BLaER1 (cell line): ENCODE measurements at regions not wholly inside any gene's neighbourhood (a gene's known extent, or its start where the extent isn't known, plus 50 kb on each side); places are given as distances from the start of the nearest gene placed in this dataset.
"Not testable (repeated sequence)": the region's sequence is repeated elsewhere in the genome, so short reads cannot be mapped to it uniquely, and the experiment has no call there.

Experiments
- H3K27ac ChIP-seq: shearing (Covaris generic); formaldehyde crosslinking; 2 replicates; pipeline ENCODE4 v1.8.1; 2022
- H3K27me3 ChIP-seq: shearing (Covaris generic); formaldehyde crosslinking; 2 replicates; pipeline ENCODE4 v1.8.1; 2022
- H3K36me3 ChIP-seq: shearing (Covaris generic); formaldehyde crosslinking; 2 replicates; pipeline ENCODE4 v1.8.1; 2022
- H3K4me1 ChIP-seq: shearing (Covaris generic); formaldehyde crosslinking; 2 replicates; pipeline ENCODE4 v1.8.1; 2022
- H3K4me2 ChIP-seq: shearing (Covaris generic); formaldehyde crosslinking; 2 replicates; pipeline ENCODE4 v1.8.1; 2022
- H3K4me3 ChIP-seq: shearing (Covaris generic); formaldehyde crosslinking; 2 replicates; pipeline ENCODE4 v1.8.1; 2022
- H3K9ac ChIP-seq: shearing (Covaris generic); formaldehyde crosslinking; 2 replicates; pipeline ENCODE4 v1.8.1; 2022
- H3K9me3 ChIP-seq: shearing (Covaris generic); formaldehyde crosslinking; 2 replicates; pipeline ENCODE4 v1.8.1; 2022
- H4K20me1 ChIP-seq: shearing (Covaris generic); formaldehyde crosslinking; 2 replicates; pipeline ENCODE4 v1.8.1; 2022
- Cebpa-rat ChIP-seq: shearing (Covaris generic); IDR thresholded peaks from 2 replicates; pipeline ENCODE4 v1.8.1; 2022

DNA sequence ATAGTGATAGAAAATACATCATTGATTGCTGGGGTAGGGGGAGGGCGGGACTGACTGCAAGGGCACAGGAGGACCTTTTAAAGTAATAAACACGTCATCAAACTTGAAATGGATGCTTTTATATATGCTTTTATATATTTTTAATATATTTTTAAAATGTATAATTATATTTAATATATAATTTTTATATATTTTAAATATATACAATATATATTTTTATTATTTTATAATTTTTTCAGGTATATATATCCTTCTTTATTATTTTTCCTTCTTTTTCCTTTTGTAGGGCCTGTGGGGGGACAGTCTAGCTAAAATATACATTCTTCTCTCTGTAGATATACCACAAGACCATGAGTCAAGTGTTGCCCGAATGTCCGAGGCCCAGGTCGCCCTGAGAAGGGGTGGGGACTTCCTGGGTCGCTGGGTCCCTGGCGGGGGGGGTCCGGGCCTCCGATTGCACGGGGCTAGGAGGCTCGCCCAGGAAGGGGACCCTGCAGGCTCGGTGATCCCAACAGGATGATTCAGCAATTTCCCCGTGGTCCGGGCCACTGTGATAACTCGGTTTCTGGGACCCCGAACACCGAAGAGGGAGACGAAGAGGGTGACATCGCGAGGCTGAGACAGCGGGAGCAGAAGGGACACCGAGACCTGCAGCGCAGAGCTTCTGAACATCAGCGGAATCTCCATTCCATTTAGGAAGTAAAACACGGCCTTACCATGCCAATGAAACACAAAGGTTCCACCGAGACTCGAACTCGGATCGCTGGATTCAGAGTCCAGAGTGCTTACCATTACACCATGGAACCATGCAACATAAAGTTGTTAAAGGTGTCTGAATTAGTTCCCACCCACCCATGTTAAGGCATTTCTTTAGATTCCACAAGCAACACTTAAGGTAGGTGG, 112.5 kb upstream of the NBPF11 start:
- H3K4me3 ChIP-seq = no peak overlapping the region
- H3K36me3 ChIP-seq = no peaks in the 10 kb centered on the region
- H4K20me1 ChIP-seq = no peaks in the 10 kb centered on the region
- H3K4me2 ChIP-seq = no peak overlapping the region
- no peaks in the 10 kb centered on the region for H3K4me1 ChIP-seq
- H3K9ac ChIP-seq = no peak overlapping the region
- TF ChIP-seq Cebpa-rat = no peak
- H3K27me3 ChIP-seq = peaks cover 17% of the 10 kb centered on the region
- no peak overlapping the region for H3K27ac ChIP-seq
- peaks cover 19% of the 10 kb centered on the region for H3K9me3 ChIP-seq

GRCh38 chr1:148263906-148264255, 111.8 kb upstream of the NBPF11 start:
- Histone ChIP-seq H3K4me1 (no peaks in the 10 kb centered on the region), H3K9me3 (peaks cover 19% of the 10 kb centered on the region), H3K4me2 (no peak overlapping the region), H3K9ac (no peak overlapping the region), H3K27me3 (peaks cover 17% of the 10 kb centered on the region), H4K20me1 (no peaks in the 10 kb centered on the region), H3K4me3 (no peak overlapping the region), H3K27ac (no peak overlapping the region), H3K36me3 (no peaks in the 10 kb centered on the region)
- TF ChIP-seq Cebpa-rat = no peak

DNA sequence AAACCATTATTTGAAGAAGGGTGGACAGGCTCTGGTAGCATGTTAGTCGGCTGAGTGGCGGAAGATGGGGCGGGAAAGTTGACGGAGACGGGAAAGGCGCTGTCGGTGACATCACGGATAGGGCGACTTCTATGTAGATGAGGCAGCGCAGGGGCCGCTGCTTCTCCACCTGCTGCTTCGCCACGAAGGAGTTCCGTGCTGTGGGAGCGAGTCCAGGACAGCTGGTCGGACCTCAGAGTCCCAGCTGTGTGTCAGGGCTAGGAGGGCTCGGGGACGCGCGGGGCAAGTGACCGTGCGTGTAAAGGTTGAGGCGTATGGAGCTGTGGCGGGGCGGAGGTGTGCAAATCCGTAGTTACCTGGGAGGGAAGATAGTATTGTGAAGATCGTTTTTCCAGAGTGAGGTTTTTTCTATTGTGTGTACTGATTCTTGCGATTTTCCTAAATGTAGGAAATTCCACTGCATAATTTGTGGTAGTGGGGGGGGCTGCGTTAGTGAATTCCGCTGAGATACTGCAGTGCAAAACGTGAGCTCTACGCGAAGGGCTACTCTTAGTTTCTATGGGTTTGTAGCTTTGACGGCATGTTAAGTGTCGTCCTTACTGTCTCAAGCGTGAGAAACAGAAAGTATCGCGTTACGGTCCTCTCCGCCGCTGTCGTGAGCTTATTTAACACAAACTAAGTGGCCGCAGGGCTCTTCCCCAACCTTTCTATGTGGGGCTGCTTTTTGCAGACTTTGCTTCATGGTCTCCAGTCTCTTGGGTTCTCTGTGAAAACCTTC, 111.2 kb upstream of the NBPF11 start:
- no peak overlapping the region for H3K4me2 ChIP-seq
- no peak overlapping the region for H3K4me3 ChIP-seq
- no peak overlapping the region for H3K27ac ChIP-seq
- H3K27me3 ChIP-seq = peaks cover 17% of the 10 kb centered on the region
- no peaks in the 10 kb centered on the region for H3K36me3 ChIP-seq
- H3K4me1 ChIP-seq = no peaks in the 10 kb centered on the region
- TF ChIP-seq Cebpa-rat = no peak
- H3K9ac ChIP-seq = no peak overlapping the region
- H3K9me3 ChIP-seq = peaks cover 19% of the 10 kb centered on the region
- H4K20me1 ChIP-seq = no peaks in the 10 kb centered on the region

GRCh38 chr1:148261684-148262083, 109.6 kb upstream of the NBPF11 start:
- H3K4me2 ChIP-seq, H3K27ac ChIP-seq, H4K20me1 ChIP-seq, H3K9ac ChIP-seq, H3K4me3 ChIP-seq, H3K36me3 ChIP-seq, H3K4me1 ChIP-seq: not testable (repeated sequence)
- Histone ChIP-seq H3K9me3 (peaks cover 19% of the 10 kb centered on the region), H3K27me3 (peaks cover 17% of the 10 kb centered on the region)

- not testable (repeated sequence) for H3K36me3 ChIP-seq, H3K9me3 ChIP-seq, H3K27ac ChIP-seq, H3K4me2 ChIP-seq, H3K9ac ChIP-seq, H3K4me1 ChIP-seq, H3K4me3 ChIP-seq, H4K20me1 ChIP-seq, H3K27me3 ChIP-seq
Observed at GRCh38 chr1:148257886-148258285, 105.8 kb upstream of the NBPF11 start.

GRCh38 chr1:148254611-148255429, 102.7 kb upstream of the NBPF11 start:
- not testable (repeated sequence) for H3K9me3 ChIP-seq, H3K4me2 ChIP-seq

GRCh38 chr1:148253808-148254207, 101.7 kb upstream of the NBPF11 start:
- not testable (repeated sequence) for H3K27me3 ChIP-seq, H3K27ac ChIP-seq, H3K4me1 ChIP-seq, H3K4me2 ChIP-seq, H3K4me3 ChIP-seq, H3K9ac ChIP-seq, H4K20me1 ChIP-seq, H3K9me3 ChIP-seq, H3K36me3 ChIP-seq

More at GRCh38 chr1:148254611-148255429, 102.7 kb upstream of the NBPF11 start:
- not testable (repeated sequence) for H3K4me1 ChIP-seq, H3K27me3 ChIP-seq, H3K27ac ChIP-seq, H3K9ac ChIP-seq, H3K4me3 ChIP-seq, H4K20me1 ChIP-seq, H3K36me3 ChIP-seq

DNA sequence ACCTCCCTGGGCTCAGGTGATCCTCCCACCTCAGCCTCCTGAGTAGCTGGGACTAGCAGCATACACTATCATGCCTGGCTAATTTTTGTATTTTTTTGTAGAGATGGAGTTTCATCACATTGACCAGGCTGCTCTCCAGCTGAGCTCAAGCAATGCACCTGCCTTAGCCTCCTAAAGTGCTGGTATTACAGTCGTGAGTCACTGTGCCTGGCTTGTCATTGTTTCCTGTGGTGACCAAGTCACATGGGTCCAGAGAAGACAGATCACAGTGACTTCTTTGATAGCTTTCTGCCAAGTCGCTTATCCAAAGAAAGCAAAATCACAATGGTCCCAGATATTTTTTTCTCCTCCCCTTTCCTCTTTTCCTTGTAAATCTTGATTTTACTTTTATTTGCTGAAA, 96.7 kb upstream of the NBPF11 start:
- not testable (repeated sequence) for H3K27me3 ChIP-seq, H4K20me1 ChIP-seq, H3K27ac ChIP-seq, H3K9ac ChIP-seq, H3K4me2 ChIP-seq, H3K4me3 ChIP-seq, H3K9me3 ChIP-seq, H3K36me3 ChIP-seq, H3K4me1 ChIP-seq

DNA sequence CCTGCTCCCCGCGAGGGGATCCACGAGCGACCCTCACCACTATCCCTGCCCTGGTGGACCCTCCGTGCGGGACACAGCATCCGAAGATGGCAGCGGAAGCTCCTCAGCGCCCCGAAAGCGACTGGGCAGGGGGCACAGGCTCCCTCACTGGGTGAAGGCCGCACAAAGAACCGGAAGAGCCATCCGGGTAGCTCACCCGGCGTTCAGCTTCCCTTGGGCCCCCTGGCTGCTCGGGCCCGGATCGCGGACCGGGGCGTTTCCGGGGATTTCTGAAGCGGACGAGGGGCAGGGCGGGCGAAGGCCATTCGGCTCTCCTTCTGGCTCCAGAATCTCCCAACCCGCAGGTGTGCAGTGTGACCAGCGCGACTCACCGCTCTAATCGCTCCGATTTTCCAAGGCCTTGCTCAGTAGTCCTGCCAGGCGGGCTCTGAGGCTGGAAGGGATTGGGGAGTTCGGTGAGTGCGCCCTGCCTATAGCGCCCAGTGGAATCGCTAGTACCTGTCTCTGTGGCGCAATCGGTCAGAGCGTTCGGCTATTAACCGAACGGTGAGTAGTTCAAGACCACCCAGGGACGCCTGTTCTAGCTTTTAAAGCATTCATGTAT, 94.3 kb upstream of the NBPF11 start:
- H3K36me3 ChIP-seq, H4K20me1 ChIP-seq, H3K4me3 ChIP-seq, H3K4me1 ChIP-seq, H3K9me3 ChIP-seq, H3K4me2 ChIP-seq, H3K9ac ChIP-seq, H3K27ac ChIP-seq, H3K27me3 ChIP-seq: not testable (repeated sequence)

GRCh38 chr1:148245843-148246242, 93.8 kb upstream of the NBPF11 start:
- H3K9me3 ChIP-seq, H4K20me1 ChIP-seq, H3K27ac ChIP-seq, H3K4me3 ChIP-seq, H3K36me3 ChIP-seq, H3K4me2 ChIP-seq, H3K9ac ChIP-seq, H3K4me1 ChIP-seq, H3K27me3 ChIP-seq: not testable (repeated sequence)

GRCh38 chr1:148245443-148245842, 93.4 kb upstream of the NBPF11 start:
- H3K4me1 ChIP-seq, H3K9ac ChIP-seq, H4K20me1 ChIP-seq, H3K4me3 ChIP-seq, H3K27ac ChIP-seq, H3K27me3 ChIP-seq, H3K36me3 ChIP-seq, H3K9me3 ChIP-seq, H3K4me2 ChIP-seq: not testable (repeated sequence)

DNA sequence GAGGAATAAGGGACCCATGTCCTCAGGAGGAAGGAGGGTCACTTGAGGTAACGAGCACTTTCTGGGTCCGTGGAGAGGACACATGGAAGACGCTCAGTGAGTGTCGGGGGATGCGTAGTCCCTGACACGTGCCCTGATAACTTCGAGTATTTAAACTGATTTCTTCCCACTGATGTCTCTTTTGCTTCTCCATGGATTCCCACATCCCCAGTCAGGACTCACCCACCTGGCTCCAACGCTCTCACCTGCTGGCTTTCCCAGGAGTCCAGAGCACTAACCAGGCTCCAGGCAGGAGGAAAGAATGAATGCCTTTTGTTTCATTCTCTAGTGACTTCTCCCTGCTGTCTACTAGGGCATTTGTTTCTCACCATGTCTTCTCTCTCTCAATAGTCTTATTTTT, 81.2 kb upstream of the NBPF11 start:
- H3K36me3 ChIP-seq, H3K4me1 ChIP-seq: not testable (repeated sequence)

GRCh38 chr1:148228846-148229245, 76.8 kb upstream of the NBPF11 start:
- H3K4me1 ChIP-seq, H3K27me3 ChIP-seq, H3K4me2 ChIP-seq, H3K27ac ChIP-seq, H3K36me3 ChIP-seq, H4K20me1 ChIP-seq, H3K4me3 ChIP-seq, H3K9ac ChIP-seq, H3K9me3 ChIP-seq: not testable (repeated sequence)

More for the DNA sequence above, 81.2 kb upstream of the NBPF11 start:
- not testable (repeated sequence) for H3K27ac ChIP-seq, H3K27me3 ChIP-seq, H3K4me3 ChIP-seq, H3K9me3 ChIP-seq, H4K20me1 ChIP-seq, H3K9ac ChIP-seq, H3K4me2 ChIP-seq
